H1 (cell line): ENCODE measurements at regions not wholly inside any gene's neighbourhood (a gene's known extent, or its start where the extent isn't known, plus 50 kb on each side); places are given as distances from the start of the nearest gene placed in this dataset.

Experiments
- CTCF ChIA-PET: fragments of 300-600 bp; sonication (Branson Sonifier 250); formaldehyde crosslinking; loops from one replicate; lab custom pipeline; 2021; ENCODE audit not compliant: partially characterized antibody; lab: Charles Lee
- POLR2A ChIA-PET: fragments of 300-600 bp; sonication (Branson Sonifier 250); formaldehyde crosslinking; loops from one replicate; lab custom pipeline; 2021; ENCODE audit warnings: inconsistent platforms; ENCODE audit not compliant: partially characterized antibody; lab: Charles Lee
- DNase-seq, 2 experiments: peaks; one replicate each; pipeline versions ENCODE4 v3.0.0 to v3.0.0-alpha.2; 2010 to 2022; ENCODE audit warnings: low spot score in 2 of 2, low read depth in 1 of 2, mixed read lengths in 1 of 2
- FAIRE-seq: peaks from 2 replicates; lab custom pipeline; 2011; peaks lifted over from hg19 to GRCh38; lab: Jason Lieb, UNC
- H2AFZ ChIP-seq: 2 replicates; pipeline ENCODE4 v1.8.1; 2012; ENCODE audit warnings: low read length, inconsistent platforms
- H2AK5ac ChIP-seq: 2 replicates; pipeline ENCODE4 v1.6.1; 2013; ENCODE audit warnings: low read depth, low read length
- H2BK120ac ChIP-seq: replicated peaks from 2 replicates; pipeline ENCODE3; 2013; ENCODE audit warnings: low read depth, low read length, inconsistent platforms
- H2BK12ac ChIP-seq: 2 replicates; pipeline ENCODE4 v1.6.1; 2013; ENCODE audit warnings: low read depth, low read length
- H2BK15ac ChIP-seq: 2 replicates; pipeline ENCODE4 v1.6.1; 2013; ENCODE audit warnings: low read length
- H2BK20ac ChIP-seq: 2 replicates; pipeline ENCODE4 v1.6.1; 2013; ENCODE audit warnings: low read length
- H2BK5ac ChIP-seq: 2 replicates; pipeline ENCODE4 v1.6.1; 2013; ENCODE audit warnings: low read depth, low read length
- H3K14ac ChIP-seq: 2 replicates; pipeline ENCODE4 v1.6.1; 2013; ENCODE audit warnings: inconsistent platforms; ENCODE audit not compliant: insufficient read length
- H3K18ac ChIP-seq: 2 replicates; pipeline ENCODE4 v1.6.1; 2013; ENCODE audit warnings: low read length; ENCODE audit errors: extremely low read depth
- H3K23ac ChIP-seq: 2 replicates; pipeline ENCODE4 v1.6.1; 2013; ENCODE audit warnings: inconsistent platforms; ENCODE audit not compliant: insufficient read length
- H3K23me2 ChIP-seq: 2 replicates; pipeline ENCODE4 v1.6.1; 2013; ENCODE audit warnings: low read depth, low read length
- H3K27ac ChIP-seq: 2 replicates; pipeline ENCODE4 v1.6.1; 2011; ENCODE audit warnings: low read depth, low read length, inconsistent platforms
- H3K27me3 ChIP-seq, 4 experiments: replicated peaks in 1 of 4; 1 replicate in 1 of 4; 2 replicates in 3 of 4; pipeline versions ENCODE4 v1.6.1 to v1.8.1; 2011 to 2013; ENCODE audit warnings: low read length in 3 of 4, mild to moderate bottlenecking in 3 of 4, inconsistent platforms in 2 of 4, mixed read lengths in 2 of 4, moderate library complexity in 1 of 4; ENCODE audit not compliant: control insufficient read depth in 3 of 4, insufficient read depth in 3 of 4; ENCODE audit errors: extremely low read depth in 1 of 4
- H3K36me3 ChIP-seq, 4 experiments: 2 replicates each; pipeline versions ENCODE4 v1.6.1 to v1.8.1; 2011 to 2013; ENCODE audit warnings: mild to moderate bottlenecking in 4 of 4, low read length in 3 of 4, moderate library complexity in 2 of 4, control low read depth in 1 of 4, inconsistent platforms in 1 of 4; ENCODE audit not compliant: insufficient read depth in 4 of 4, control insufficient read depth in 2 of 4
- H3K4ac ChIP-seq: replicated peaks from 2 replicates; pipeline ENCODE3; 2013; ENCODE audit warnings: low read length, low read depth, mixed read lengths, inconsistent platforms; ENCODE audit not compliant: insufficient read length
- H3K4me1 ChIP-seq, 4 experiments: replicated peaks in 1 of 4; 1 replicate in 1 of 4; 2 replicates in 3 of 4; pipeline versions ENCODE4 v1.6.1 to v1.8.1; 2011 to 2013; ENCODE audit warnings: low read length in 3 of 4, inconsistent platforms in 2 of 4, mixed read lengths in 1 of 4; ENCODE audit not compliant: insufficient read depth in 4 of 4, control insufficient read depth in 3 of 4
- H3K4me2 ChIP-seq, 2 experiments: 2 replicates each; pipeline versions ENCODE4 v1.6.1 to v1.8.1; 2011 to 2013; ENCODE audit warnings: low read depth in 2 of 2, low read length in 2 of 2, control low read depth in 1 of 2, inconsistent platforms in 1 of 2, mild to moderate bottlenecking in 1 of 2; ENCODE audit not compliant: insufficient read depth in 1 of 2
- H3K4me3 ChIP-seq, 4 experiments: fragments of 200-600, 300-600 bp in 1 of 4; sonication (generic), shearing (Covaris generic), sonication (Bioruptor Twin) in 1 of 4; 2 replicates each; pipeline versions ENCODE4 v1.5.1 to v1.8.1; 2011 to 2016; ENCODE audit warnings: low read length in 4 of 4, low read depth in 3 of 4, control low read depth in 2 of 4, inconsistent platforms in 2 of 4, mild to moderate bottlenecking in 2 of 4, mixed read lengths in 1 of 4, moderate library complexity in 1 of 4; ENCODE audit not compliant: insufficient read depth in 2 of 4; ENCODE audit errors: extremely low read depth in 1 of 4
- H3K56ac ChIP-seq: replicated peaks from 2 replicates; pipeline ENCODE3; 2013; ENCODE audit warnings: low read depth, mild to moderate bottlenecking, mixed read lengths, low read length, inconsistent platforms; ENCODE audit not compliant: insufficient read length
- H3K79me1 ChIP-seq: 2 replicates; pipeline ENCODE4 v1.6.1; 2013; ENCODE audit warnings: low read depth, low read length, control low read depth
- H3K79me2 ChIP-seq, 2 experiments: 2 replicates each; pipeline versions ENCODE4 v1.6.1 to v1.8.1; 2012 to 2013; ENCODE audit warnings: low read length in 2 of 2, mild to moderate bottlenecking in 2 of 2, inconsistent platforms in 1 of 2; ENCODE audit not compliant: insufficient read depth in 2 of 2, control insufficient read depth in 1 of 2
- H3K9ac ChIP-seq, 4 experiments: replicated peaks in 1 of 4; 1 replicate in 1 of 4; 2 replicates in 3 of 4; pipeline versions ENCODE4 v1.6.1 to v1.8.1; 2011 to 2013; ENCODE audit warnings: low read depth in 3 of 4, low read length in 3 of 4, control low read depth in 2 of 4, mild to moderate bottlenecking in 2 of 4, moderate library complexity in 2 of 4, inconsistent platforms in 1 of 4; ENCODE audit errors: extremely low read depth in 1 of 4
- H3K9me3 ChIP-seq, 2 experiments: 2 replicates each; pipeline versions ENCODE4 v1.6.1 to v1.8.1; 2012 to 2013; ENCODE audit warnings: mild to moderate bottlenecking in 2 of 2, moderate library complexity in 2 of 2, control low read depth in 1 of 2, inconsistent platforms in 1 of 2, low read depth in 1 of 2, low read length in 1 of 2, mixed read lengths in 1 of 2; ENCODE audit not compliant: insufficient read depth in 2 of 2
- H4K20me1 ChIP-seq, 2 experiments: replicated peaks in 1 of 2; 2 replicates each; pipeline versions ENCODE3 to v1.8.1; 2011 to 2013; ENCODE audit warnings: inconsistent platforms in 2 of 2, low read length in 2 of 2, mild to moderate bottlenecking in 1 of 2; ENCODE audit not compliant: insufficient read depth in 2 of 2, control insufficient read depth in 1 of 2
- H4K5ac ChIP-seq: 2 replicates; pipeline ENCODE4 v1.6.1; 2013; ENCODE audit warnings: low read length, low read depth, mixed read lengths, inconsistent platforms; ENCODE audit not compliant: insufficient read length
- H4K8ac ChIP-seq: 2 replicates; pipeline ENCODE4 v1.8.0; 2013; ENCODE audit warnings: mild to moderate bottlenecking, moderate library complexity, low read length, inconsistent platforms; ENCODE audit not compliant: insufficient read depth; ENCODE audit errors: extremely low read depth
- H4K91ac ChIP-seq: replicated peaks from 2 replicates; pipeline ENCODE3; 2013; ENCODE audit warnings: low read length, mixed read lengths, inconsistent platforms; ENCODE audit not compliant: insufficient read length
- BACH1 ChIP-seq: IDR thresholded peaks from 2 replicates; pipeline ENCODE4 v1.6.1; 2012; ENCODE audit warnings: low read length, improper control_type of control experiment
- BRCA1 ChIP-seq: IDR thresholded peaks from 2 replicates; pipeline ENCODE4 v1.6.1; 2012; ENCODE audit warnings: low read depth, low read length, improper control_type of control experiment
- POLR2AphosphoS5 ChIP-seq: IDR thresholded peaks from 2 replicates; pipeline ENCODE4 v1.6.1; 2011; ENCODE audit warnings: low read depth, low read length
- SIN3A ChIP-seq, 2 experiments: IDR thresholded peaks in 1 of 2; conservative IDR thresholded peaks in 1 of 2; 2 replicates each; pipeline ENCODE4 v1.6.1; 2011 to 2012; ENCODE audit warnings: low read length in 2 of 2, improper control_type of control experiment in 1 of 2, low read depth in 1 of 2, mild to moderate bottlenecking in 1 of 2
- TBP ChIP-seq: IDR thresholded peaks from 2 replicates; pipeline ENCODE4 v1.6.1; 2011; ENCODE audit warnings: low read depth, low read length, improper control_type of control experiment
- WGBS, 2 experiments: shearing (Covaris generic) in 1 of 2; methylation state at CpG; one replicate each; pipeline versions ENCODE4 v1.1.6 to v1.1.7; 2013 to 2015; ENCODE audit warnings: low lambda C conversion rate in 2 of 2, mixed read lengths in 2 of 2, inconsistent platforms in 1 of 2, low coverage in 1 of 2, missing lambda C conversion rate in 1 of 2; ENCODE audit not compliant: insufficient replicate concordance in 2 of 2, insufficient coverage in 1 of 2, insufficient read length in 1 of 2; ENCODE audit errors: extremely low coverage in 1 of 2, missing lambda C conversion rate in 1 of 2; 5-methylcytosine and 5-hydroxymethylcytosine counted together
- TF ChIP-seq, protein P1 (sequence below): IDR thresholded peaks from 2 replicates; pipeline ENCODE4 v1.6.1; 2012; ENCODE audit warnings: inconsistent platforms
- TF ChIP-seq, protein P2 (sequence below): IDR thresholded peaks from 2 replicates; pipeline ENCODE4 v1.6.1; 2012; ENCODE audit warnings: inconsistent platforms
- TF ChIP-seq, protein P3 (sequence below): IDR thresholded peaks from 2 replicates; pipeline ENCODE4 v1.6.1; 2011; ENCODE audit warnings: low read length, improper control_type of control experiment

DNA sequence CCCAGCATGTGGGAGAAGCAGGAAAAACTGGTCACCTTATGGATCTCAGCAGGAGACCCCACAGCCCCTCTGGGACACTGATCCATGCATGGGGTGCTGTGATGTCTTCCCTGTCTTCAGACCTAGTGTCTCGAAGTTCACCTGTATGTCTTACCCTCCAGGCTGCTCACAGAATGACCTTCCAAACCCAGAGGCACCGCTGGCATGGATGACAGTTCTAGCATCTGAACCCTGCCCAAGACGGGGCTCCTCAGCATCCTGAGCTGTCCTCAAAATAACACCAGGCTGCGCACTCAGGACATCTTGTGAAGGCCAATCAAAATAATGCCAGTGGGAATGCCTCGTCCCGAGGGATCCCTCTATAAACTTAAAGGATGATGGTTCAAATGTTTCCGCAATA is 824.9 kb downstream of the TBC1D22A start:
- no peak overlapping the region for H2AFZ ChIP-seq
- no peak overlapping the region for H3K14ac ChIP-seq
- H3K56ac ChIP-seq: no peak overlapping the region
- no peak overlapping the region for H2BK120ac ChIP-seq
- H2BK5ac ChIP-seq: no peak overlapping the region
- H4K91ac ChIP-seq: no peak overlapping the region
- no peak overlapping the region for H2BK12ac ChIP-seq
- no peak overlapping the region for H3K4ac ChIP-seq
- no peak overlapping the region for H2AK5ac ChIP-seq
- H3K79me1 ChIP-seq: no peaks in the 10 kb centered on the region
- H3K18ac ChIP-seq: no peak overlapping the region
- no peak overlapping the region for H3K27ac ChIP-seq
- no peaks in the 10 kb centered on the region for H3K27me3 ChIP-seq
- no peak overlapping the region for H3K23ac ChIP-seq
- no peaks in the 10 kb centered on the region for H4K20me1 ChIP-seq
- no peak overlapping the region for H3K4me2 ChIP-seq
- H3K9ac ChIP-seq: no peak overlapping the region
- no peak overlapping the region for H4K5ac ChIP-seq
- H3K23me2 ChIP-seq: no peaks in the 10 kb centered on the region
- H3K79me2 ChIP-seq: no peaks in the 10 kb centered on the region
- WGBS, 2 experiments: 89% methylated on average over 7 of the region's 7 CpGs; no CpG with 5 or more reads in 1 of the 2 experiments
- ChIA-PET CTCF (no interaction called here), POLR2A (no interaction called here)
- TF ChIP-seq, protein P1, sequence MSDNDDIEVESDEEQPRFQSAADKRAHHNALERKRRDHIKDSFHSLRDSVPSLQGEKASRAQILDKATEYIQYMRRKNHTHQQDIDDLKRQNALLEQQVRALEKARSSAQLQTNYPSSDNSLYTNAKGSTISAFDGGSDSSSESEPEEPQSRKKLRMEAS: no peak
- TF ChIP-seq BRCA1: no peak
- TF ChIP-seq POLR2AphosphoS5: no peak
- TF ChIP-seq, protein P2, sequence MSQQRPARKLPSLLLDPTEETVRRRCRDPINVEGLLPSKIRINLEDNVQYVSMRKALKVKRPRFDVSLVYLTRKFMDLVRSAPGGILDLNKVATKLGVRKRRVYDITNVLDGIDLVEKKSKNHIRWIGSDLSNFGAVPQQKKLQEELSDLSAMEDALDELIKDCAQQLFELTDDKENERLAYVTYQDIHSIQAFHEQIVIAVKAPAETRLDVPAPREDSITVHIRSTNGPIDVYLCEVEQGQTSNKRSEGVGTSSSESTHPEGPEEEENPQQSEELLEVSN: no peak
- no peak for TF ChIP-seq BACH1
- TF ChIP-seq, protein P3, sequence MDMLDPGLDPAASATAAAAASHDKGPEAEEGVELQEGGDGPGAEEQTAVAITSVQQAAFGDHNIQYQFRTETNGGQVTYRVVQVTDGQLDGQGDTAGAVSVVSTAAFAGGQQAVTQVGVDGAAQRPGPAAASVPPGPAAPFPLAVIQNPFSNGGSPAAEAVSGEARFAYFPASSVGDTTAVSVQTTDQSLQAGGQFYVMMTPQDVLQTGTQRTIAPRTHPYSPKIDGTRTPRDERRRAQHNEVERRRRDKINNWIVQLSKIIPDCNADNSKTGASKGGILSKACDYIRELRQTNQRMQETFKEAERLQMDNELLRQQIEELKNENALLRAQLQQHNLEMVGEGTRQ: no peak
- no peak for TF ChIP-seq TBP
- no peak for TF ChIP-seq SIN3A (conservative IDR thresholded peaks at IDR 0.05 in 1 of 2, IDR thresholded peaks at IDR 0.05 in 1 of 2; ENCODE audit: low read depth in 1 of 2, low read length in 2 of 2)
- no peak overlapping the region for H2BK20ac ChIP-seq
- no peaks in the 10 kb centered on the region for H3K36me3 ChIP-seq
- FAIRE-seq: no peak
- H3K9me3 ChIP-seq: peaks cover 51 to 80% of the 10 kb centered on the region in 2 experiments
- H3K4me3 ChIP-seq: no peak overlapping the region
- no peaks in the 10 kb centered on the region for H3K4me1 ChIP-seq
- H2BK15ac ChIP-seq: no peak overlapping the region
- DNase-seq: no peak
- H4K8ac ChIP-seq: no peak overlapping the region
